ENCODE measurements at regions not wholly inside any gene's neighbourhood (a gene's known extent, or its start where the extent isn't known, plus 50 kb on each side); places are given as distances from the start of the nearest gene placed in this dataset.

- Mint-ChIP-seq H3K27me3 (peaks cover 3% of the 10 kb centered on the region), H3K27ac (no peak overlapping the region), H3K36me3 (ENCODE audit: low read depth) (no peaks in the 10 kb centered on the region), H3K4me3 (no peak overlapping the region), H3K9me3 (peaks cover 3% of the 10 kb centered on the region), H3K4me1 (ENCODE audit: low read depth) (no peaks in the 10 kb centered on the region)
- Histone ChIP-seq H3K36me3 (ENCODE audit: insufficient read depth, low read length) (no peaks in the 10 kb centered on the region), H3K4me1 (ENCODE audit: insufficient read depth, low read length) (no peaks in the 10 kb centered on the region), H3K4me3 (ENCODE audit: low read length) (no peak overlapping the region), H3K27ac (ENCODE audit: low read depth in 1 of 2, low read length in 2 of 2) (no peak overlapping the region), H3K27me3 (ENCODE audit: control insufficient read depth in 1 of 2, insufficient read depth in 2 of 2, low read length in 2 of 2) (no peaks in the 10 kb centered on the region), H3K9me3 (ENCODE audit: control insufficient read depth in 1 of 2, insufficient read depth in 1 of 2, low read length in 2 of 2) (peaks cover 3 to 9% of the 10 kb centered on the region in 2 experiments)
- ChIA-PET POLR2A (interaction anchor here (0.7 kb wide), 1 partner anchor 20 kb away, joined by 5 read pairs; no protein-coding TSS in a partner anchor), CTCF (no interaction called here)
- no peak for DNase-seq
- ATAC-seq (ENCODE audit: poor library complexity) = no peak
- intact Hi-C loops (cut with DNase I, micrococcal nuclease) = no loop called here
- no peak for TF ChIP-seq CTCF (IDR thresholded peaks at IDR 0.05)
Observed at GRCh38 chr6:21406316-21406715, 187.2 kb upstream of the SOX4 start.

GRCh38 chr6:21409231-21409630 lies 184.3 kb upstream of the SOX4 start:
- Histone ChIP-seq H3K4me1 (ENCODE audit: insufficient read depth, low read length) (no peaks in the 10 kb centered on the region), H3K36me3 (ENCODE audit: insufficient read depth, low read length) (no peaks in the 10 kb centered on the region), H3K27ac (ENCODE audit: low read depth in 1 of 2, low read length in 2 of 2) (no peak overlapping the region), H3K4me3 (ENCODE audit: low read length) (no peak overlapping the region), H3K27me3 (ENCODE audit: control insufficient read depth in 1 of 2, insufficient read depth in 2 of 2, low read length in 2 of 2) (no peaks in the 10 kb centered on the region), H3K9me3 (ENCODE audit: control insufficient read depth in 1 of 2, insufficient read depth in 1 of 2, low read length in 2 of 2) (peaks cover 3 to 11% of the 10 kb centered on the region in 2 experiments)
- Mint-ChIP-seq H3K27me3 (peaks cover 3% of the 10 kb centered on the region), H3K4me1 (ENCODE audit: low read depth) (no peaks in the 10 kb centered on the region), H3K4me3 (no peak overlapping the region), H3K9me3 (peaks cover 3% of the 10 kb centered on the region), H3K36me3 (ENCODE audit: low read depth) (no peaks in the 10 kb centered on the region), H3K27ac (no peak overlapping the region)
- intact Hi-C loops (cut with DNase I, micrococcal nuclease) = no loop called here
- ChIA-PET CTCF (no interaction called here), POLR2A (no interaction called here)
- DNase-seq (no peak), ATAC-seq (ENCODE audit: poor library complexity) (no peak)
- no peak for TF ChIP-seq CTCF (IDR thresholded peaks at IDR 0.05)

- ATAC-seq (ENCODE audit: poor library complexity) (no peak), DNase-seq (no peak)
- Histone ChIP-seq H3K27me3 (ENCODE audit: control insufficient read depth in 1 of 2, insufficient read depth in 2 of 2, low read length in 2 of 2) (no peaks in the 10 kb centered on the region), H3K27ac (ENCODE audit: low read depth in 1 of 2, low read length in 2 of 2) (no peak overlapping the region), H3K9me3 (ENCODE audit: control insufficient read depth in 1 of 2, insufficient read depth in 1 of 2, low read length in 2 of 2) (peaks cover 3 to 11% of the 10 kb centered on the region in 2 experiments), H3K4me1 (ENCODE audit: insufficient read depth, low read length) (no peaks in the 10 kb centered on the region), H3K36me3 (ENCODE audit: insufficient read depth, low read length) (no peaks in the 10 kb centered on the region), H3K4me3 (ENCODE audit: low read length) (no peak overlapping the region)
- POLR2A ChIA-PET = no interaction called here
- no peak for TF ChIP-seq CTCF (IDR thresholded peaks at IDR 0.05)
- H3K27ac Mint-ChIP-seq = no peak overlapping the region
- H3K4me1 Mint-ChIP-seq (ENCODE audit: low read depth) = no peaks in the 10 kb centered on the region
- H3K4me3 Mint-ChIP-seq = no peak overlapping the region
- H3K36me3 Mint-ChIP-seq (ENCODE audit: low read depth) = no peaks in the 10 kb centered on the region
- H3K27me3 Mint-ChIP-seq = peaks cover 3% of the 10 kb centered on the region
- CTCF ChIA-PET = interaction anchor here (0.6 kb wide), 1 partner anchor 416 kb away, joined by 3 read pairs; no protein-coding TSS in a partner anchor
- H3K9me3 Mint-ChIP-seq = peaks cover 3% of the 10 kb centered on the region
- intact Hi-C loops (cut with DNase I, micrococcal nuclease) = no loop called here
Observed at GRCh38 chr6:21413428-21413827, 180.1 kb upstream of the SOX4 start.

Measured in CD4-positive, alpha-beta T cell (primary cell).